CD14-positive monocyte (primary cell): ENCODE measurements at regions not wholly inside any gene's neighbourhood (a gene's known extent, or its start where the extent isn't known, plus 50 kb on each side); places are given as distances from the start of the nearest gene placed in this dataset.

ENCODE experiments used
- DNase-seq, 3 donors: peaks; one replicate each; pipeline ENCODE4 v3.0.0-alpha.2; 2011 to 2022
- H2AFZ ChIP-seq: 2 replicates; pipeline ENCODE4 v1.6.0; 2012; ENCODE audit warnings: mild to moderate bottlenecking, low read depth, low read length, inconsistent platforms; ENCODE audit not compliant: insufficient read depth, poor library complexity, severe bottlenecking
- H3K27ac ChIP-seq, 2 donors: 1 replicate in 1 of 2; 2 replicates in 1 of 2; pipeline ENCODE4 v1.5.1; 2012 to 2013; ENCODE audit warnings: low read length in 2 of 2, control low read depth in 1 of 2, inconsistent platforms in 1 of 2, low read depth in 1 of 2, mild to moderate bottlenecking in 1 of 2
- H3K27me3 ChIP-seq, 2 donors: one replicate each; pipeline versions ENCODE4 v1.6.0 to v1.6.1; 2011 to 2013; ENCODE audit warnings: low read length in 2 of 2; ENCODE audit not compliant: control insufficient read depth in 2 of 2, insufficient read depth in 2 of 2
- H3K36me3 ChIP-seq, 2 donors: replicated peaks in 1 of 2; 1 replicate in 1 of 2; 2 replicates in 1 of 2; pipeline versions ENCODE4 v1.5.1 to v1.6.1; 2012 to 2013; ENCODE audit warnings: low read length in 2 of 2, control low read depth in 1 of 2, inconsistent platforms in 1 of 2, mild to moderate bottlenecking in 1 of 2; ENCODE audit not compliant: insufficient read depth in 2 of 2, control insufficient read depth in 1 of 2
- H3K4me1 ChIP-seq, 2 donors: 1 replicate in 1 of 2; 2 replicates in 1 of 2; pipeline versions ENCODE4 v1.5.1 to v1.6.1; 2012 to 2013; ENCODE audit warnings: low read length in 2 of 2, control low read depth in 1 of 2, inconsistent platforms in 1 of 2, mild to moderate bottlenecking in 1 of 2, moderate library complexity in 1 of 2; ENCODE audit not compliant: insufficient read depth in 2 of 2, control insufficient read depth in 1 of 2
- H3K4me2 ChIP-seq: replicated peaks from 2 replicates; pipeline ENCODE3; 2012; ENCODE audit warnings: low read length, moderate library complexity, mild to moderate bottlenecking; ENCODE audit not compliant: poor library complexity, severe bottlenecking; ENCODE audit errors: extremely low read depth
- H3K4me3 ChIP-seq, 3 experiments: fragments of 200-600 bp in 1 of 3; sonication (generic) in 1 of 3; replicated peaks in 1 of 3; 1 replicate in 2 of 3; 2 replicates in 1 of 3; pipeline ENCODE4 v1.5.1; 2011 to 2013; ENCODE audit warnings: low read length in 3 of 3, mild to moderate bottlenecking in 3 of 3, control low read depth in 2 of 3, low read depth in 2 of 3, inconsistent platforms in 1 of 3, moderate library complexity in 1 of 3
- H3K79me2 ChIP-seq: 2 replicates; pipeline ENCODE4 v1.6.0; 2012; ENCODE audit warnings: mild to moderate bottlenecking, control low read depth, inconsistent platforms, low read length, moderate library complexity; ENCODE audit not compliant: insufficient read depth
- H3K9ac ChIP-seq: 2 replicates; pipeline ENCODE4 v1.6.0; 2017; ENCODE audit warnings: low read length, mild to moderate bottlenecking; ENCODE audit not compliant: insufficient read depth, poor library complexity, severe bottlenecking
- H3K9me3 ChIP-seq, 2 donors: replicated peaks in 1 of 2; 1 replicate in 1 of 2; 2 replicates in 1 of 2; pipeline versions ENCODE4 v1.5.1 to v1.6.1; 2012 to 2013; ENCODE audit warnings: low read length in 2 of 2, control low read depth in 1 of 2; ENCODE audit not compliant: control insufficient read depth in 1 of 2, insufficient read depth in 1 of 2
- H4K20me1 ChIP-seq: 2 replicates; pipeline ENCODE4 v1.6.0; 2012; ENCODE audit warnings: mild to moderate bottlenecking, low read length, control low read depth, moderate library complexity; ENCODE audit not compliant: insufficient read depth
- H3K27ac Mint-ChIP-seq, 7 donors: one replicate each; pipeline ENCODE4 v1.8.0; 2020; ENCODE audit warnings: mild to moderate bottlenecking in 7 of 7, mixed read lengths in 7 of 7, moderate library complexity in 6 of 7, inconsistent platforms in 2 of 7
- H3K27me3 Mint-ChIP-seq, 3 donors: one replicate each; pipeline ENCODE4 v1.8.0; 2021 to 2022; ENCODE audit warnings: low read depth in 3 of 3, mild to moderate bottlenecking in 3 of 3, mixed read lengths in 3 of 3, moderate library complexity in 3 of 3, inconsistent platforms in 1 of 3
- H3K36me3 Mint-ChIP-seq, 2 donors: one replicate each; pipeline ENCODE4 v1.8.0; 2020; ENCODE audit warnings: mixed read lengths in 2 of 2, inconsistent platforms in 1 of 2, mild to moderate bottlenecking in 1 of 2
- H3K4me1 Mint-ChIP-seq: one replicate; pipeline ENCODE4 v1.8.0; 2020; ENCODE audit warnings: mild to moderate bottlenecking, mixed read lengths
- H3K4me3 Mint-ChIP-seq, 2 donors: one replicate each; pipeline ENCODE4 v1.8.0; 2020; ENCODE audit warnings: mild to moderate bottlenecking in 2 of 2, mixed read lengths in 2 of 2, moderate library complexity in 1 of 2
- H3K9me3 Mint-ChIP-seq, 7 donors: one replicate each; pipeline ENCODE4 v1.8.0; 2020 to 2022; ENCODE audit warnings: mixed read lengths in 7 of 7, mild to moderate bottlenecking in 6 of 7, moderate library complexity in 6 of 7, inconsistent platforms in 2 of 7
- CTCF ChIP-seq: fragments of 200-600 bp; IDR thresholded peaks from one replicate; pipeline ENCODE4 v1.8.0; 2022; ENCODE audit warnings: antibody characterized with exemption, mild to moderate bottlenecking
- WGBS: methylation state at CpG from one replicate; pipeline ENCODE4 v1.1.5; 2013; ENCODE audit warnings: missing lambda C conversion rate; ENCODE audit not compliant: insufficient coverage; 5-methylcytosine and 5-hydroxymethylcytosine counted together
- intact Hi-C, 2 donors: fragments of 100-400 bp; cut with micrococcal nuclease; formaldehyde crosslinking; loops; one replicate each; pipeline versions ENCODE4 v1.15.0 to v1.15.1; 2023

GRCh38 chr2:163990541-163990940, 254.7 kb upstream of the FIGN start:
- no peak for DNase-seq
- TF ChIP-seq CTCF, result no peak
- H3K4me3 ChIP-seq, result no peak overlapping the region
- peaks cover 0 to 1% (median 0%) of the 10 kb centered on the region in 7 donors for H3K9me3 Mint-ChIP-seq
- no peaks in the 10 kb centered on the region for H3K27me3 Mint-ChIP-seq
- H3K27ac ChIP-seq, result no peak overlapping the region
- H3K4me1 ChIP-seq, result no peaks in the 10 kb centered on the region
- H3K27me3 ChIP-seq, result no peaks in the 10 kb centered on the region
- H3K4me2 ChIP-seq, result no peak overlapping the region
- no peak overlapping the region for H3K27ac Mint-ChIP-seq
- WGBS, result no CpG with 5 or more reads among the region's 2 CpGs
- no peaks in the 10 kb centered on the region for H3K36me3 ChIP-seq
- H3K9me3 ChIP-seq, result no peaks in the 10 kb centered on the region
- no peak overlapping the region for H3K9ac ChIP-seq
- H4K20me1 ChIP-seq, result no peaks in the 10 kb centered on the region
- no peak overlapping the region for H3K4me3 Mint-ChIP-seq
- no peaks in the 10 kb centered on the region for H3K79me2 ChIP-seq
- H3K36me3 Mint-ChIP-seq, result no peaks in the 10 kb centered on the region
- intact Hi-C loops, result no loop called here
- no peaks in the 10 kb centered on the region for H3K4me1 Mint-ChIP-seq
- no peak overlapping the region for H2AFZ ChIP-seq

- Mint-ChIP-seq H3K9me3 (peaks cover 0 to 1% (median 0%) of the 10 kb centered on the region in 7 donors), H3K4me3 (no peak overlapping the region), H3K4me1 (no peaks in the 10 kb centered on the region), H3K36me3 (no peaks in the 10 kb centered on the region), H3K27me3 (no peaks in the 10 kb centered on the region), H3K27ac (no peak overlapping the region)
- Histone ChIP-seq H3K9ac (no peak overlapping the region), H3K4me2 (no peak overlapping the region), H3K27me3 (no peaks in the 10 kb centered on the region), H2AFZ (no peak overlapping the region), H4K20me1 (no peaks in the 10 kb centered on the region), H3K36me3 (no peaks in the 10 kb centered on the region), H3K4me3 (no peak overlapping the region), H3K4me1 (no peaks in the 10 kb centered on the region), H3K79me2 (no peaks in the 10 kb centered on the region), H3K27ac (no peak overlapping the region), H3K9me3 (no peaks in the 10 kb centered on the region)
- DNase-seq, result no peak
- intact Hi-C loops, result no loop called here
- 100% methylated on average over 1 of the region's 4 CpGs for WGBS
- no peak for TF ChIP-seq CTCF
Observed at GRCh38 chr2:163990101-163990500, 254.3 kb upstream of the FIGN start.
